Parathyroid adenoma (tissue), 2 donors: ENCODE measurements at regions not wholly inside any gene's neighbourhood (a gene's known extent, or its start where the extent isn't known, plus 50 kb on each side); places are given as distances from the start of the nearest gene placed in this dataset.

Experiments used
- H2AFZ ChIP-seq: fragments of 300-600 bp; sonication (generic); one replicate; pipeline ENCODE4 v1.7.0; 2017; ENCODE audit warnings: antibody characterized with exemption, mild to moderate bottlenecking
- H3K27ac ChIP-seq: fragments of 300-600 bp; sonication (generic); one replicate; pipeline ENCODE4 v1.7.0; 2017
- H3K27me3 ChIP-seq: fragments of 300-600 bp; sonication (generic); one replicate; pipeline ENCODE4 v1.7.0; 2017; ENCODE audit warnings: low read length; ENCODE audit not compliant: control insufficient read depth, insufficient read depth
- H3K36me3 ChIP-seq: fragments of 300-600 bp; sonication (generic); one replicate; pipeline ENCODE4 v1.7.0; 2017; ENCODE audit warnings: low read length; ENCODE audit not compliant: control insufficient read depth, insufficient read depth
- H3K4me1 ChIP-seq: fragments of 300-600 bp; sonication (generic); one replicate; pipeline ENCODE4 v1.7.0; 2017; ENCODE audit warnings: control low read depth
- H3K4me2 ChIP-seq: fragments of 300-600 bp; sonication (generic); one replicate; pipeline ENCODE4 v1.7.0; 2017; ENCODE audit warnings: low read length
- H3K4me3 ChIP-seq: fragments of 300-600 bp; sonication (generic); one replicate; pipeline ENCODE4 v1.7.0; 2017; ENCODE audit warnings: low read depth, low read length
- H3K79me2 ChIP-seq: fragments of 300-600 bp; sonication (generic); one replicate; pipeline ENCODE4 v1.7.0; 2017; ENCODE audit warnings: control low read depth
- H3K9ac ChIP-seq: fragments of 300-600 bp; sonication (generic); one replicate; pipeline ENCODE4 v1.7.0; 2017; ENCODE audit warnings: mild to moderate bottlenecking
- H3K9me3 ChIP-seq: fragments of 300-600 bp; sonication (generic); one replicate; pipeline ENCODE4 v1.7.0; 2017; ENCODE audit warnings: low read length; ENCODE audit not compliant: control insufficient read depth
- TF ChIP-seq, protein P1 (sequence below): fragments of 300-600 bp; sonication (generic); IDR thresholded peaks from one replicate; pipeline ENCODE4 v1.7.0; 2017; ENCODE audit warnings: antibody characterized with exemption, mild to moderate bottlenecking
- donor health status: primary hyperparathyroidism.

- Histone ChIP-seq H3K27me3 (no peaks in the 10 kb centered on the region), H3K9me3 (no peaks in the 10 kb centered on the region), H2AFZ (no peak overlapping the region), H3K4me3 (no peak overlapping the region), H3K79me2 (no peaks in the 10 kb centered on the region), H3K4me2 (no peak overlapping the region), H3K36me3 (no peaks in the 10 kb centered on the region), H3K4me1 (no peaks in the 10 kb centered on the region), H3K9ac (no peak overlapping the region), H3K27ac (no peak overlapping the region)
- TF ChIP-seq, protein P1, sequence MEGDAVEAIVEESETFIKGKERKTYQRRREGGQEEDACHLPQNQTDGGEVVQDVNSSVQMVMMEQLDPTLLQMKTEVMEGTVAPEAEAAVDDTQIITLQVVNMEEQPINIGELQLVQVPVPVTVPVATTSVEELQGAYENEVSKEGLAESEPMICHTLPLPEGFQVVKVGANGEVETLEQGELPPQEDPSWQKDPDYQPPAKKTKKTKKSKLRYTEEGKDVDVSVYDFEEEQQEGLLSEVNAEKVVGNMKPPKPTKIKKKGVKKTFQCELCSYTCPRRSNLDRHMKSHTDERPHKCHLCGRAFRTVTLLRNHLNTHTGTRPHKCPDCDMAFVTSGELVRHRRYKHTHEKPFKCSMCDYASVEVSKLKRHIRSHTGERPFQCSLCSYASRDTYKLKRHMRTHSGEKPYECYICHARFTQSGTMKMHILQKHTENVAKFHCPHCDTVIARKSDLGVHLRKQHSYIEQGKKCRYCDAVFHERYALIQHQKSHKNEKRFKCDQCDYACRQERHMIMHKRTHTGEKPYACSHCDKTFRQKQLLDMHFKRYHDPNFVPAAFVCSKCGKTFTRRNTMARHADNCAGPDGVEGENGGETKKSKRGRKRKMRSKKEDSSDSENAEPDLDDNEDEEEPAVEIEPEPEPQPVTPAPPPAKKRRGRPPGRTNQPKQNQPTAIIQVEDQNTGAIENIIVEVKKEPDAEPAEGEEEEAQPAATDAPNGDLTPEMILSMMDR = no peak
Observed at GRCh38 chr7:132035517-132036362, 479.3 kb upstream of the PODXL start.

DNA sequence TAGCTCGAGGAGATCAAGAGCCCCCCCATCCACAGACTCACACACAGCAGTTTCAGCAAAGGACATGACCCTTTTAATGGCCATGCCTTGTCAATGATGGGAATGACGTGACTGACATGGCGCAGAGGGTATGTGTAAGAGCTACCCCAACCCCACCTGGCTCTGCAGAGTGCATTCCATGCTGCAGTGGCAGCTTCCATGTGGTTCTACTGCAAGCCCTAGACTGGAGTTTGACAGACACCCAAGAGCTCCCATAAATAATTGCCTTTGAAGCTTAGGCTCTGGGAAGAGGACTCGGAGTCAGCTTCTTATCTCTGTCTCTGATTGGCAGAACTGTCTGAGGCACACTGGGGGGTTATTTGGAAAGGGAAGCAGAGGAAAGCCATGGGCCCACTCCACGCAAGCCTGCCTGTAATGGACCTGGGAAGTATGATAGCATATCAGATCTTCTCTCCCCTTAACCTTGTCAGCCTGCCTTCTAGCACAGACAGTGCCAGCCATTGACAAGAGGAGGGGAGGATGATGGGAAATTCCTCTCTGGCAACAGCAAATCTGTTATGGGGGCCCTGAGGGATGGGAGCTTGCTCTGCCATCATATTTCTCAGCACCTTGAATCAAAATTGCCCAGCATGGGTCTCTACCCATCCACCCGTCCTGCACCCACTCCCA is 478.5 kb upstream of the PODXL start:
- H3K4me3 ChIP-seq = no peak overlapping the region
- H3K4me1 ChIP-seq = no peaks in the 10 kb centered on the region
- no peak overlapping the region for H2AFZ ChIP-seq
- no peak overlapping the region for H3K9ac ChIP-seq
- no peaks in the 10 kb centered on the region for H3K36me3 ChIP-seq
- H3K27me3 ChIP-seq = no peaks in the 10 kb centered on the region
- H3K27ac ChIP-seq = no peak overlapping the region
- no peak overlapping the region for H3K4me2 ChIP-seq
- H3K79me2 ChIP-seq = no peaks in the 10 kb centered on the region
- no peaks in the 10 kb centered on the region for H3K9me3 ChIP-seq
- TF ChIP-seq, protein P1 = no peak

DNA sequence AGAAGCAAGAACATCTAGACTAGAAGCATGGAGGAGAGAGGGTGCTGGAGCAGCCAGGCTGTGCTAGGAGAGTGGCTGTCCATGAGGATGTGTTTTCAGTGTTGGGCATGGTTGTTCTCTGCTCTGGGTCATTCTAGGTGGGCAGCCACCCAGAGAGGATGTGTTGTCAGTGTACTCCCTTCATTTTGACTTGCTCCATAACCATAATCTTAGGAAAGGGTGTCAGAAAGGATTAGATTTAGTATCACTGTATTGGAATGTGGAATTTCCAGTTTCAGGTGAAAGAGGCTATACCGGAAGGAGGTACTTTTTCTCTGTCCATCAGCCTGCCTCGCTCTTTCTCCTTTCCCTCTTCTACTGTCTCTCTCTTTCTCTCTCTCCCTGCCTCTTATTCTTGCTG is 474.5 kb upstream of the PODXL start:
- no peaks in the 10 kb centered on the region for H3K36me3 ChIP-seq
- H3K79me2 ChIP-seq = no peaks in the 10 kb centered on the region
- no peaks in the 10 kb centered on the region for H3K4me1 ChIP-seq
- no peak overlapping the region for H3K27ac ChIP-seq
- no peak overlapping the region for H2AFZ ChIP-seq
- no peak overlapping the region for H3K4me3 ChIP-seq
- TF ChIP-seq, protein P1 = no peak
- no peaks in the 10 kb centered on the region for H3K27me3 ChIP-seq
- H3K4me2 ChIP-seq = no peak overlapping the region
- H3K9ac ChIP-seq = no peak overlapping the region
- H3K9me3 ChIP-seq = no peaks in the 10 kb centered on the region

GRCh38 chr7:132030086-132030568 is 473.7 kb upstream of the PODXL start:
- Histone ChIP-seq H3K4me3 (no peak overlapping the region), H3K36me3 (no peaks in the 10 kb centered on the region), H3K4me2 (no peak overlapping the region), H3K4me1 (no peaks in the 10 kb centered on the region), H3K9ac (no peak overlapping the region), H3K27me3 (no peaks in the 10 kb centered on the region), H2AFZ (no peak overlapping the region), H3K27ac (no peak overlapping the region), H3K79me2 (no peaks in the 10 kb centered on the region), H3K9me3 (no peaks in the 10 kb centered on the region)
- TF ChIP-seq, protein P1 = no peak
